HCT116 (cell line): ENCODE measurements at regions not wholly inside any gene's neighbourhood (a gene's known extent, or its start where the extent isn't known, plus 50 kb on each side); places are given as distances from the start of the nearest gene placed in this dataset.

Experiments
- POLR2AphosphoS5 ChIP-seq: IDR thresholded peaks from 2 replicates; pipeline ENCODE4 v1.6.1; 2011; ENCODE audit warnings: mild to moderate bottlenecking, low read depth, low read length, moderate library complexity
- TF ChIP-seq, protein P1 (sequence below), 3 experiments: fragments of 200-600 bp in 1 of 3; sonication (generic) in 1 of 3; IDR thresholded peaks in 2 of 3; conservative IDR thresholded peaks in 1 of 3; 2 replicates each; pipeline ENCODE4 v1.5.1; 2012 to 2017; ENCODE audit warnings: low read depth in 2 of 3, low read length in 2 of 3, antibody characterized with exemption in 1 of 3, borderline replicate concordance in 1 of 3, control low read depth in 1 of 3, mild to moderate bottlenecking in 1 of 3, mixed read lengths in 1 of 3, mixed run types in 1 of 3, moderate library complexity in 1 of 3; ENCODE audit not compliant: insufficient read depth in 1 of 3

DNA sequence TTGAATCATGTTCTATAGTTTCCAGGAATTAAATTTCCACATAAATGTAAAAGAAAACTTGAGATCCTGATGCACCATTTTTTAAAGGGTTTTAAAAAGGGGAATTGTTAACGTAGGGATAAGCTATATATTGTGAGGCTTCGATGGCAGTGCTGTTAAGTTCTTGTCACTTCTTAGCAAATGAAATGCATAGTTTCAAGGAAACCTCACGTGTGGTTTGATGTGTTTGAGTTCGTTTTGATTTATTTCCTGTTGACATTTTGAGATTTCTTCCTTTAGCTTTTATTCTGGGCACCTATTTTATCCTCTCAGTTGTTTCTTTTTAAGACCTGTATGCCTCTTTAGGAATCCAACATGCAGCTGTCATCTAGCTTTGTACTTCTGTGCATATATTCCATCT, 301.0 kb downstream of the DOCK8 start:
- TF ChIP-seq, protein P1, sequence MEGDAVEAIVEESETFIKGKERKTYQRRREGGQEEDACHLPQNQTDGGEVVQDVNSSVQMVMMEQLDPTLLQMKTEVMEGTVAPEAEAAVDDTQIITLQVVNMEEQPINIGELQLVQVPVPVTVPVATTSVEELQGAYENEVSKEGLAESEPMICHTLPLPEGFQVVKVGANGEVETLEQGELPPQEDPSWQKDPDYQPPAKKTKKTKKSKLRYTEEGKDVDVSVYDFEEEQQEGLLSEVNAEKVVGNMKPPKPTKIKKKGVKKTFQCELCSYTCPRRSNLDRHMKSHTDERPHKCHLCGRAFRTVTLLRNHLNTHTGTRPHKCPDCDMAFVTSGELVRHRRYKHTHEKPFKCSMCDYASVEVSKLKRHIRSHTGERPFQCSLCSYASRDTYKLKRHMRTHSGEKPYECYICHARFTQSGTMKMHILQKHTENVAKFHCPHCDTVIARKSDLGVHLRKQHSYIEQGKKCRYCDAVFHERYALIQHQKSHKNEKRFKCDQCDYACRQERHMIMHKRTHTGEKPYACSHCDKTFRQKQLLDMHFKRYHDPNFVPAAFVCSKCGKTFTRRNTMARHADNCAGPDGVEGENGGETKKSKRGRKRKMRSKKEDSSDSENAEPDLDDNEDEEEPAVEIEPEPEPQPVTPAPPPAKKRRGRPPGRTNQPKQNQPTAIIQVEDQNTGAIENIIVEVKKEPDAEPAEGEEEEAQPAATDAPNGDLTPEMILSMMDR (IDR thresholded peaks at IDR 0.05 in 2 of 3, conservative IDR thresholded peaks at IDR 0.05 in 1 of 3; ENCODE audit: borderline replicate concordance in 1 of 3, insufficient read depth in 1 of 3, low read depth in 2 of 3, low read length in 2 of 3): no peak
- TF ChIP-seq POLR2AphosphoS5: no peak
